ENCODE measurements at regions not wholly inside any gene's neighbourhood (a gene's known extent, or its start where the extent isn't known, plus 50 kb on each side); places are given as distances from the start of the nearest gene placed in this dataset.

DNA sequence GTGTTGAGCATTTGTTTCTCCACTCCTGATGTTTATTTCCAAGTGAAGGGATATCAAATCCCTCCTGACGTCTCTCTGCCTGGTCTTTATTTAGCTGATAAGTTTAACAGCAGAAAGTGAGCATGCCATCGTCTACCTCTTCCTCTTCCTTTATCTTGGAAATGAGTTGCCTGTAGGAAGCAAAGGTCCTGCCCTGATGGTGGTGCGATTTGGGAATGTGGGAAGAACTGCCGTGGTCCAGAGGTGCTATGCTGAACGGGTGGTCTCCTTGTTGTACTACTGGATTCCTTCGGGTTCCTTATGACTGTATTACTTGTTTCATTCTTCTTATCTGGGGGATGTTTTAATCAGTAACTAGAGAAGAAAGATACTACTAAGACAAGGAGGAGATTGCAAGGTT lies 217.5 kb downstream of the PMAIP1 start:
- no peaks in the 10 kb centered on the region for H3K27me3 ChIP-seq (ENCODE audit: low read length)
- no peaks in the 10 kb centered on the region for H3K9me2 ChIP-seq (replicated peaks; ENCODE audit: low read length)
- DNase-seq (no peak), ATAC-seq (no peak)
- H3K36me3 ChIP-seq (ENCODE audit: low read depth, low read length), result no peaks in the 10 kb centered on the region
- no peak overlapping the region for H3K9ac ChIP-seq (ENCODE audit: low read length)
- no peaks in the 10 kb centered on the region for H4K20me1 ChIP-seq (ENCODE audit: low read length)
- intact Hi-C loops (cut with micrococcal nuclease), result no loop called here
- no TSS peak for BruUV-seq (replicated peaks)
- ChIA-PET POLR2A (ENCODE audit: unreplicated experiment) (no interaction called here), CTCF (no interaction called here)
- TF ChIP-seq EZH2 (IDR thresholded peaks at IDR 0.05; ENCODE audit: low read length, unreplicated experiment), result no peak
- TF ChIP-seq, protein P1, sequence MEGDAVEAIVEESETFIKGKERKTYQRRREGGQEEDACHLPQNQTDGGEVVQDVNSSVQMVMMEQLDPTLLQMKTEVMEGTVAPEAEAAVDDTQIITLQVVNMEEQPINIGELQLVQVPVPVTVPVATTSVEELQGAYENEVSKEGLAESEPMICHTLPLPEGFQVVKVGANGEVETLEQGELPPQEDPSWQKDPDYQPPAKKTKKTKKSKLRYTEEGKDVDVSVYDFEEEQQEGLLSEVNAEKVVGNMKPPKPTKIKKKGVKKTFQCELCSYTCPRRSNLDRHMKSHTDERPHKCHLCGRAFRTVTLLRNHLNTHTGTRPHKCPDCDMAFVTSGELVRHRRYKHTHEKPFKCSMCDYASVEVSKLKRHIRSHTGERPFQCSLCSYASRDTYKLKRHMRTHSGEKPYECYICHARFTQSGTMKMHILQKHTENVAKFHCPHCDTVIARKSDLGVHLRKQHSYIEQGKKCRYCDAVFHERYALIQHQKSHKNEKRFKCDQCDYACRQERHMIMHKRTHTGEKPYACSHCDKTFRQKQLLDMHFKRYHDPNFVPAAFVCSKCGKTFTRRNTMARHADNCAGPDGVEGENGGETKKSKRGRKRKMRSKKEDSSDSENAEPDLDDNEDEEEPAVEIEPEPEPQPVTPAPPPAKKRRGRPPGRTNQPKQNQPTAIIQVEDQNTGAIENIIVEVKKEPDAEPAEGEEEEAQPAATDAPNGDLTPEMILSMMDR (conservative IDR thresholded peaks at IDR 0.05; ENCODE audit: low read depth, low read length), result no peak
- TF ChIP-seq EZH2phosphoT487 (IDR thresholded peaks at IDR 0.05; ENCODE audit: borderline replicate concordance, low read length), result no peak
- H3K9me3 ChIP-seq (ENCODE audit: low read length), result no peaks in the 10 kb centered on the region
- H3K27ac ChIP-seq (ENCODE audit: low read length), result no peak overlapping the region
- H2AFZ ChIP-seq (ENCODE audit: low read length), result no peak overlapping the region
- H3K79me2 ChIP-seq (ENCODE audit: low read length), result no peaks in the 10 kb centered on the region
- H3K4me3 ChIP-seq (ENCODE audit: low read length), result no peak overlapping the region
- H3K4me2 ChIP-seq (ENCODE audit: low read length), result no peak overlapping the region
- no peaks in the 10 kb centered on the region for H3F3A ChIP-seq (ENCODE audit: low read length, unreplicated experiment)
- H3K4me1 ChIP-seq (ENCODE audit: insufficient read depth, low read length), result peaks cover 10% of the 10 kb centered on the region

DNA sequence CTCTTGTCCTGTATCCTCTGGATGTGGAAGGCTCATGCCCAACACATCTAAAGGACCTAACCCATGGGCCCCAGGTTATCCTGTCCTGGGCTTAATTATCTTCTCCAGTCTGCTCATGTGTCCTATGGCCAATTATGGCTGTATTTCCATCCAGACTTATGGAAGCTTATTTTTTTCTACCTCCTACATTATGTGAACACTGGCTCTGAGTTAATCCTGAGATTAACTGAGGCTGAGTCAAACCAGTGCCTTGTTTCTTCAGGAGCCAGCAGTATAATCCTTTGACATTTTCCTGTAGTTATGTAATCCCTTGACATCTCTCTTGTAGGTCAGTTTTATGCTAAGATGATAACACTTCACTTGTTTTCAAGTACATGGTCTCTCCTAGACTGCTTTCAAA lies 213.6 kb downstream of the PMAIP1 start:
- H3K36me3 ChIP-seq (ENCODE audit: low read depth, low read length), result no peaks in the 10 kb centered on the region
- CTCF ChIA-PET, result no interaction called here
- intact Hi-C loops (cut with micrococcal nuclease), result no loop called here
- TF ChIP-seq, protein P1 (conservative IDR thresholded peaks at IDR 0.05; ENCODE audit: low read depth, low read length), result no peak
- TF ChIP-seq EZH2 (IDR thresholded peaks at IDR 0.05; ENCODE audit: low read length, unreplicated experiment) (no peak), EZH2phosphoT487 (IDR thresholded peaks at IDR 0.05; ENCODE audit: borderline replicate concordance, low read length) (no peak)
- no peaks in the 10 kb centered on the region for H3F3A ChIP-seq (ENCODE audit: low read length, unreplicated experiment)
- H2AFZ ChIP-seq (ENCODE audit: low read length), result no peak overlapping the region
- no peak overlapping the region for H3K4me2 ChIP-seq (ENCODE audit: low read length)
- DNase-seq (no peak), ATAC-seq (no peak)
- H3K9me3 ChIP-seq (ENCODE audit: low read length), result no peaks in the 10 kb centered on the region
- no peaks in the 10 kb centered on the region for H3K27me3 ChIP-seq (ENCODE audit: low read length)
- no peaks in the 10 kb centered on the region for H3K4me1 ChIP-seq (ENCODE audit: insufficient read depth, low read length)
- H3K9ac ChIP-seq (ENCODE audit: low read length), result no peak overlapping the region
- no peak overlapping the region for H3K27ac ChIP-seq (ENCODE audit: low read length)
- H4K20me1 ChIP-seq (ENCODE audit: low read length), result no peaks in the 10 kb centered on the region
- no peak overlapping the region for H3K4me3 ChIP-seq (ENCODE audit: low read length)
- no peaks in the 10 kb centered on the region for H3K79me2 ChIP-seq (ENCODE audit: low read length)
- no peaks in the 10 kb centered on the region for H3K9me2 ChIP-seq (replicated peaks; ENCODE audit: low read length)
- no TSS peak for BruUV-seq (replicated peaks)
- POLR2A ChIA-PET (ENCODE audit: unreplicated experiment), result no interaction called here

GRCh38 chr18:60112369-60112768 lies 212.6 kb downstream of the PMAIP1 start:
- no peak overlapping the region for H3K27ac ChIP-seq (ENCODE audit: low read length)
- ChIA-PET POLR2A (ENCODE audit: unreplicated experiment) (interaction anchor here (0.6 kb wide), 1 partner anchor 105 kb away, joined by 4 read pairs; no protein-coding TSS in a partner anchor), CTCF (no interaction called here)
- H2AFZ ChIP-seq (ENCODE audit: low read length), result no peak overlapping the region
- H3K79me2 ChIP-seq (ENCODE audit: low read length), result no peaks in the 10 kb centered on the region
- no peaks in the 10 kb centered on the region for H3K9me3 ChIP-seq (ENCODE audit: low read length)
- no peak for TF ChIP-seq EZH2phosphoT487 (IDR thresholded peaks at IDR 0.05; ENCODE audit: borderline replicate concordance, low read length)
- no peak for TF ChIP-seq EZH2 (IDR thresholded peaks at IDR 0.05; ENCODE audit: low read length, unreplicated experiment)
- TF ChIP-seq, protein P1 (conservative IDR thresholded peaks at IDR 0.05; ENCODE audit: low read depth, low read length), result no peak
- intact Hi-C loops (cut with micrococcal nuclease), result no loop called here
- no TSS peak for BruUV-seq (replicated peaks)
- no peaks in the 10 kb centered on the region for H3F3A ChIP-seq (ENCODE audit: low read length, unreplicated experiment)
- no peak overlapping the region for H3K4me3 ChIP-seq (ENCODE audit: low read length)
- no peak overlapping the region for H3K9ac ChIP-seq (ENCODE audit: low read length)
- no peaks in the 10 kb centered on the region for H3K27me3 ChIP-seq (ENCODE audit: low read length)
- ATAC-seq (no peak), DNase-seq (no peak)
- no peaks in the 10 kb centered on the region for H3K36me3 ChIP-seq (ENCODE audit: low read depth, low read length)
- no peaks in the 10 kb centered on the region for H4K20me1 ChIP-seq (ENCODE audit: low read length)
- H3K4me1 ChIP-seq (ENCODE audit: insufficient read depth, low read length), result no peaks in the 10 kb centered on the region
- no peak overlapping the region for H3K4me2 ChIP-seq (ENCODE audit: low read length)
- no peaks in the 10 kb centered on the region for H3K9me2 ChIP-seq (replicated peaks; ENCODE audit: low read length)
